ENCODE measurements at regions not wholly inside any gene's neighbourhood (a gene's known extent, or its start where the extent isn't known, plus 50 kb on each side); places are given as distances from the start of the nearest gene placed in this dataset.

GRCh38 chr1:234865171-234866006 is 255.4 kb upstream of the IRF2BP2 start:
- H3K27me3 Mint-ChIP-seq, result no peaks in the 10 kb centered on the region
- H3K4me1 Mint-ChIP-seq (ENCODE audit: low read depth in 2 of 2), result peaks cover 50 to 51% of the 10 kb centered on the region in 2 donors
- ATAC-seq (no peak), DNase-seq (ENCODE audit: low spot score) (peak; percentile 45)
- no peaks in the 10 kb centered on the region for H3K36me3 Mint-ChIP-seq
- no peaks in the 10 kb centered on the region for H3K9me3 Mint-ChIP-seq
- peak overlapping the region; percentile 45 for H3K4me3 Mint-ChIP-seq
- peak overlapping the region; percentile 62 to 95 for H3K27ac Mint-ChIP-seq

GRCh38 chr1:234864116-234864515 is 254.1 kb upstream of the IRF2BP2 start:
- Mint-ChIP-seq H3K27me3 (no peaks in the 10 kb centered on the region), H3K36me3 (no peaks in the 10 kb centered on the region), H3K9me3 (no peaks in the 10 kb centered on the region), H3K4me3 (no peak overlapping the region), H3K4me1 (ENCODE audit: low read depth in 2 of 2) (peaks cover 45 to 46% of the 10 kb centered on the region in 2 donors), H3K27ac (peak overlapping the region in 1 of 2 donors; percentile 80)
- DNase-seq (ENCODE audit: low spot score) (no peak), ATAC-seq (no peak)

- H3K27ac Mint-ChIP-seq, result no peak overlapping the region
Measured at GRCh38 chr1:234863551-234863971, 253.6 kb upstream of the IRF2BP2 start.

GRCh38 chr1:234862944-234863515 is 253.1 kb upstream of the IRF2BP2 start:
- H3K36me3 Mint-ChIP-seq, result no peaks in the 10 kb centered on the region
- H3K9me3 Mint-ChIP-seq, result no peaks in the 10 kb centered on the region
- H3K27ac Mint-ChIP-seq, result no peak overlapping the region
- H3K4me1 Mint-ChIP-seq (ENCODE audit: low read depth in 2 of 2), result peaks cover 38 to 41% of the 10 kb centered on the region in 2 donors
- ATAC-seq (no peak), DNase-seq (ENCODE audit: low spot score) (no peak)
- no peak overlapping the region for H3K4me3 Mint-ChIP-seq
- H3K27me3 Mint-ChIP-seq, result no peaks in the 10 kb centered on the region

More at GRCh38 chr1:234863551-234863971, 253.6 kb upstream of the IRF2BP2 start:
- Mint-ChIP-seq H3K36me3 (no peaks in the 10 kb centered on the region), H3K4me3 (no peak overlapping the region), H3K27me3 (no peaks in the 10 kb centered on the region), H3K4me1 (ENCODE audit: low read depth in 2 of 2) (peaks cover 39 to 42% of the 10 kb centered on the region in 2 donors), H3K9me3 (no peaks in the 10 kb centered on the region)
- ATAC-seq (no peak), DNase-seq (ENCODE audit: low spot score) (no peak)

GRCh38 chr1:234862360-234862943 is 252.5 kb upstream of the IRF2BP2 start:
- Mint-ChIP-seq H3K27me3 (no peaks in the 10 kb centered on the region), H3K9me3 (no peaks in the 10 kb centered on the region), H3K36me3 (no peaks in the 10 kb centered on the region), H3K4me1 (ENCODE audit: low read depth in 2 of 2) (peaks cover 36 to 40% of the 10 kb centered on the region in 2 donors), H3K27ac (no peak overlapping the region), H3K4me3 (no peak overlapping the region)
- ATAC-seq, result no peak
- no peak for DNase-seq (ENCODE audit: low spot score)

GRCh38 chr1:234861761-234862160 is 251.8 kb upstream of the IRF2BP2 start:
- Mint-ChIP-seq H3K9me3 (peaks cover 3% of the 10 kb centered on the region), H3K27me3 (no peaks in the 10 kb centered on the region), H3K4me3 (no peak overlapping the region), H3K27ac (peak overlapping the region in 1 of 2 donors; percentile 4), H3K36me3 (no peaks in the 10 kb centered on the region), H3K4me1 (ENCODE audit: low read depth in 2 of 2) (peaks cover 29 to 35% of the 10 kb centered on the region in 2 donors)
- no peak for DNase-seq (ENCODE audit: low spot score)
- ATAC-seq, result no peak

- H3K27me3 Mint-ChIP-seq, result no peaks in the 10 kb centered on the region
- no peak for ATAC-seq
- H3K27ac Mint-ChIP-seq, result peak overlapping the region in 1 of 2 donors; percentile 4
- no peaks in the 10 kb centered on the region for H3K36me3 Mint-ChIP-seq
- H3K9me3 Mint-ChIP-seq, result peaks cover 3% of the 10 kb centered on the region
- no peak for DNase-seq (ENCODE audit: low spot score)
- no peak overlapping the region for H3K4me3 Mint-ChIP-seq
- peaks cover 23 to 28% of the 10 kb centered on the region in 2 donors for H3K4me1 Mint-ChIP-seq (ENCODE audit: low read depth in 2 of 2)
Measured at GRCh38 chr1:234861024-234861620, 251.1 kb upstream of the IRF2BP2 start.

GRCh38 chr1:234858722-234859121 is 248.7 kb upstream of the IRF2BP2 start:
- Mint-ChIP-seq H3K9me3 (peaks cover 3% of the 10 kb centered on the region), H3K36me3 (no peaks in the 10 kb centered on the region), H3K4me1 (ENCODE audit: low read depth in 2 of 2) (peaks cover 16 to 22% of the 10 kb centered on the region in 2 donors), H3K4me3 (no peak overlapping the region), H3K27ac (no peak overlapping the region), H3K27me3 (no peaks in the 10 kb centered on the region)
- ATAC-seq, result no peak
- DNase-seq (ENCODE audit: low spot score), result peak; percentile 41

GRCh38 chr1:234856845-234857245 is 246.9 kb upstream of the IRF2BP2 start:
- Mint-ChIP-seq H3K4me3 (no peak overlapping the region), H3K36me3 (no peaks in the 10 kb centered on the region), H3K9me3 (peaks cover 3% of the 10 kb centered on the region), H3K4me1 (ENCODE audit: low read depth in 2 of 2) (peaks cover 14 to 18% of the 10 kb centered on the region in 2 donors), H3K27ac (no peak overlapping the region), H3K27me3 (no peaks in the 10 kb centered on the region)
- DNase-seq (ENCODE audit: low spot score) (no peak), ATAC-seq (no peak)

GRCh38 chr1:234855851-234856250 is 245.9 kb upstream of the IRF2BP2 start:
- no peak overlapping the region for H3K4me3 Mint-ChIP-seq
- no peaks in the 10 kb centered on the region for H3K27me3 Mint-ChIP-seq
- no peaks in the 10 kb centered on the region for H3K36me3 Mint-ChIP-seq
- peaks cover 3% of the 10 kb centered on the region for H3K9me3 Mint-ChIP-seq
- H3K27ac Mint-ChIP-seq, result no peak overlapping the region
- no peak for DNase-seq (ENCODE audit: low spot score)
- no peak for ATAC-seq
- peaks cover 15 to 24% of the 10 kb centered on the region in 2 donors for H3K4me1 Mint-ChIP-seq (ENCODE audit: low read depth in 2 of 2)

- Mint-ChIP-seq H3K27me3 (no peaks in the 10 kb centered on the region), H3K27ac (peak overlapping the region; percentile 10 to 49), H3K9me3 (peaks cover 3% of the 10 kb centered on the region), H3K4me1 (ENCODE audit: low read depth in 2 of 2) (peaks cover 16 to 20% of the 10 kb centered on the region in 2 donors), H3K4me3 (no peak overlapping the region), H3K36me3 (no peaks in the 10 kb centered on the region)
- ATAC-seq, result no peak
- no peak for DNase-seq (ENCODE audit: low spot score)
Measured at GRCh38 chr1:234854645-234855039, 244.7 kb upstream of the IRF2BP2 start.

GRCh38 chr1:234853906-234854644 is 244.1 kb upstream of the IRF2BP2 start:
- Mint-ChIP-seq H3K9me3 (peaks cover 3% of the 10 kb centered on the region), H3K27ac (peak overlapping the region; percentile 10 to 49), H3K4me3 (no peak overlapping the region), H3K27me3 (no peaks in the 10 kb centered on the region), H3K36me3 (peaks cover 5% of the 10 kb centered on the region), H3K4me1 (ENCODE audit: low read depth in 2 of 2) (peaks cover 18 to 26% of the 10 kb centered on the region in 2 donors)
- DNase-seq (ENCODE audit: low spot score) (no peak), ATAC-seq (no peak)

- Mint-ChIP-seq H3K9me3 (peaks cover 5% of the 10 kb centered on the region), H3K4me1 (ENCODE audit: low read depth in 2 of 2) (peaks cover 24 to 30% of the 10 kb centered on the region in 2 donors), H3K27ac (no peak overlapping the region), H3K27me3 (no peaks in the 10 kb centered on the region), H3K4me3 (no peak overlapping the region), H3K36me3 (peaks cover 8% of the 10 kb centered on the region)
- ATAC-seq, result no peak
- DNase-seq (ENCODE audit: low spot score), result no peak
Measured at GRCh38 chr1:234852659-234853058, 242.7 kb upstream of the IRF2BP2 start.

Measured in natural killer cell treated with Interleukin-12 subunit alpha and Interleukin-12 subunit beta and Interleukin-15 and Interleukin-18, amount 100 ng/mL, for 72 hours (primary cell).